ENCODE measurements at regions not wholly inside any gene's neighbourhood (a gene's known extent, or its start where the extent isn't known, plus 50 kb on each side); places are given as distances from the start of the nearest gene placed in this dataset.

GRCh38 chr15:91604122-91604521, 249.4 kb upstream of the SLCO3A1 start:
- no peaks in the 10 kb centered on the region for H3K36me3 ChIP-seq (ENCODE audit: insufficient read depth, low read length)
- H3K4me3 ChIP-seq (ENCODE audit: low read depth in 1 of 2, low read length in 2 of 2): no peak overlapping the region
- H3K9me3 ChIP-seq (ENCODE audit: low read length): no peaks in the 10 kb centered on the region
- no peaks in the 10 kb centered on the region for H3K27me3 ChIP-seq (ENCODE audit: control insufficient read depth in 1 of 2, insufficient read depth in 2 of 2, low read length in 2 of 2)
- H3K9ac ChIP-seq (ENCODE audit: low read length): no peak overlapping the region
- no peak overlapping the region for H3K27ac ChIP-seq (ENCODE audit: low read depth, low read length)
- no peaks in the 10 kb centered on the region for H3K4me1 ChIP-seq (ENCODE audit: insufficient read depth, low read length)

GRCh38 chr15:91605576-91605975, 247.9 kb upstream of the SLCO3A1 start:
- Histone ChIP-seq H3K27ac (ENCODE audit: low read depth, low read length) (no peak overlapping the region), H3K4me1 (ENCODE audit: insufficient read depth, low read length) (no peaks in the 10 kb centered on the region), H3K9me3 (ENCODE audit: low read length) (no peaks in the 10 kb centered on the region), H3K36me3 (ENCODE audit: insufficient read depth, low read length) (no peaks in the 10 kb centered on the region), H3K9ac (ENCODE audit: low read length) (no peak overlapping the region), H3K4me3 (ENCODE audit: low read depth in 1 of 2, low read length in 2 of 2) (no peak overlapping the region), H3K27me3 (ENCODE audit: control insufficient read depth in 1 of 2, insufficient read depth in 2 of 2, low read length in 2 of 2) (no peaks in the 10 kb centered on the region)

- H3K4me3 ChIP-seq (ENCODE audit: low read depth in 1 of 2, low read length in 2 of 2): no peak overlapping the region
- H3K27ac ChIP-seq (ENCODE audit: low read depth, low read length): no peak overlapping the region
- no peaks in the 10 kb centered on the region for H3K36me3 ChIP-seq (ENCODE audit: insufficient read depth, low read length)
- no peak overlapping the region for H3K9ac ChIP-seq (ENCODE audit: low read length)
- no peaks in the 10 kb centered on the region for H3K27me3 ChIP-seq (ENCODE audit: control insufficient read depth in 1 of 2, insufficient read depth in 2 of 2, low read length in 2 of 2)
- H3K9me3 ChIP-seq (ENCODE audit: low read length): no peaks in the 10 kb centered on the region
- no peaks in the 10 kb centered on the region for H3K4me1 ChIP-seq (ENCODE audit: insufficient read depth, low read length)
Observed at GRCh38 chr15:91609231-91609630, 244.3 kb upstream of the SLCO3A1 start.

GRCh38 chr15:91609966-91610365, 243.5 kb upstream of the SLCO3A1 start:
- H3K4me1 ChIP-seq (ENCODE audit: insufficient read depth, low read length): no peaks in the 10 kb centered on the region
- no peaks in the 10 kb centered on the region for H3K27me3 ChIP-seq (ENCODE audit: control insufficient read depth in 1 of 2, insufficient read depth in 2 of 2, low read length in 2 of 2)
- H3K36me3 ChIP-seq (ENCODE audit: insufficient read depth, low read length): no peaks in the 10 kb centered on the region
- H3K9me3 ChIP-seq (ENCODE audit: low read length): no peaks in the 10 kb centered on the region
- no peak overlapping the region for H3K27ac ChIP-seq (ENCODE audit: low read depth, low read length)
- no peak overlapping the region for H3K9ac ChIP-seq (ENCODE audit: low read length)
- no peak overlapping the region for H3K4me3 ChIP-seq (ENCODE audit: low read depth in 1 of 2, low read length in 2 of 2)

- Histone ChIP-seq H3K9me3 (ENCODE audit: low read length) (no peaks in the 10 kb centered on the region), H3K4me1 (ENCODE audit: insufficient read depth, low read length) (no peaks in the 10 kb centered on the region), H3K9ac (ENCODE audit: low read length) (no peak overlapping the region), H3K27ac (ENCODE audit: low read depth, low read length) (no peak overlapping the region), H3K4me3 (ENCODE audit: low read depth in 1 of 2, low read length in 2 of 2) (no peak overlapping the region), H3K36me3 (ENCODE audit: insufficient read depth, low read length) (no peaks in the 10 kb centered on the region), H3K27me3 (ENCODE audit: control insufficient read depth in 1 of 2, insufficient read depth in 2 of 2, low read length in 2 of 2) (no peaks in the 10 kb centered on the region)
Observed at GRCh38 chr15:91611561-91612323, 241.8 kb upstream of the SLCO3A1 start.

GRCh38 chr15:91620229-91620628, 233.3 kb upstream of the SLCO3A1 start:
- Histone ChIP-seq H3K4me1 (ENCODE audit: insufficient read depth, low read length) (peaks cover 15% of the 10 kb centered on the region), H3K9me3 (ENCODE audit: low read length) (no peaks in the 10 kb centered on the region), H3K4me3 (ENCODE audit: low read depth in 1 of 2, low read length in 2 of 2) (no peak overlapping the region), H3K27me3 (ENCODE audit: control insufficient read depth in 1 of 2, insufficient read depth in 2 of 2, low read length in 2 of 2) (no peaks in the 10 kb centered on the region), H3K9ac (ENCODE audit: low read length) (no peak overlapping the region), H3K27ac (ENCODE audit: low read depth, low read length) (no peak overlapping the region), H3K36me3 (ENCODE audit: insufficient read depth, low read length) (no peaks in the 10 kb centered on the region)

GRCh38 chr15:91622235-91622634, 231.3 kb upstream of the SLCO3A1 start:
- Histone ChIP-seq H3K36me3 (ENCODE audit: insufficient read depth, low read length) (no peaks in the 10 kb centered on the region), H3K4me3 (ENCODE audit: low read depth in 1 of 2, low read length in 2 of 2) (no peak overlapping the region), H3K4me1 (ENCODE audit: insufficient read depth, low read length) (peaks cover 23% of the 10 kb centered on the region), H3K27ac (ENCODE audit: low read depth, low read length) (no peak overlapping the region), H3K9ac (ENCODE audit: low read length) (no peak overlapping the region), H3K9me3 (ENCODE audit: low read length) (no peaks in the 10 kb centered on the region), H3K27me3 (ENCODE audit: control insufficient read depth in 1 of 2, insufficient read depth in 2 of 2, low read length in 2 of 2) (no peaks in the 10 kb centered on the region)

GRCh38 chr15:91622711-91623342, 230.7 kb upstream of the SLCO3A1 start:
- Histone ChIP-seq H3K27ac (ENCODE audit: low read depth, low read length) (no peak overlapping the region), H3K4me3 (ENCODE audit: low read depth in 1 of 2, low read length in 2 of 2) (no peak overlapping the region), H3K27me3 (ENCODE audit: control insufficient read depth in 1 of 2, insufficient read depth in 2 of 2, low read length in 2 of 2) (no peaks in the 10 kb centered on the region), H3K9ac (ENCODE audit: low read length) (no peak overlapping the region), H3K4me1 (ENCODE audit: insufficient read depth, low read length) (peaks cover 29% of the 10 kb centered on the region), H3K9me3 (ENCODE audit: low read length) (no peaks in the 10 kb centered on the region), H3K36me3 (ENCODE audit: insufficient read depth, low read length) (no peaks in the 10 kb centered on the region)

- Histone ChIP-seq H3K9ac (ENCODE audit: low read length) (no peak overlapping the region), H3K36me3 (ENCODE audit: insufficient read depth, low read length) (no peaks in the 10 kb centered on the region), H3K27me3 (ENCODE audit: control insufficient read depth in 1 of 2, insufficient read depth in 2 of 2, low read length in 2 of 2) (no peaks in the 10 kb centered on the region), H3K4me3 (ENCODE audit: low read depth in 1 of 2, low read length in 2 of 2) (no peak overlapping the region), H3K9me3 (ENCODE audit: low read length) (no peaks in the 10 kb centered on the region), H3K4me1 (ENCODE audit: insufficient read depth, low read length) (peaks cover 37% of the 10 kb centered on the region), H3K27ac (ENCODE audit: low read depth, low read length) (no peak overlapping the region)
Observed at GRCh38 chr15:91624353-91624968, 229.0 kb upstream of the SLCO3A1 start.

GRCh38 chr15:91625506-91625905, 228.0 kb upstream of the SLCO3A1 start:
- Histone ChIP-seq H3K9me3 (ENCODE audit: low read length) (no peaks in the 10 kb centered on the region), H3K9ac (ENCODE audit: low read length) (no peak overlapping the region), H3K4me1 (ENCODE audit: insufficient read depth, low read length) (peaks cover 27% of the 10 kb centered on the region), H3K27ac (ENCODE audit: low read depth, low read length) (no peak overlapping the region), H3K36me3 (ENCODE audit: insufficient read depth, low read length) (no peaks in the 10 kb centered on the region), H3K27me3 (ENCODE audit: control insufficient read depth in 1 of 2, insufficient read depth in 2 of 2, low read length in 2 of 2) (no peaks in the 10 kb centered on the region), H3K4me3 (ENCODE audit: low read depth in 1 of 2, low read length in 2 of 2) (no peak overlapping the region)

- Histone ChIP-seq H3K4me1 (ENCODE audit: insufficient read depth, low read length) (peaks cover 25% of the 10 kb centered on the region), H3K27me3 (ENCODE audit: control insufficient read depth in 1 of 2, insufficient read depth in 2 of 2, low read length in 2 of 2) (no peaks in the 10 kb centered on the region), H3K4me3 (ENCODE audit: low read depth in 1 of 2, low read length in 2 of 2) (no peak overlapping the region), H3K9ac (ENCODE audit: low read length) (no peak overlapping the region), H3K9me3 (ENCODE audit: low read length) (no peaks in the 10 kb centered on the region), H3K36me3 (ENCODE audit: insufficient read depth, low read length) (no peaks in the 10 kb centered on the region), H3K27ac (ENCODE audit: low read depth, low read length) (peak overlapping the region; percentile 57)
Observed at GRCh38 chr15:91627473-91628278, 225.8 kb upstream of the SLCO3A1 start.

Data from muscle layer of colon (tissue), 2 donors.